Lower leg skin (tissue), 3 donors: ENCODE measurements at regions not wholly inside any gene's neighbourhood (a gene's known extent, or its start where the extent isn't known, plus 50 kb on each side); places are given as distances from the start of the nearest gene placed in this dataset.

ENCODE experiments used
- POLR2A ChIP-seq, 2 donors: fragments of 450-650 bp; IDR thresholded peaks; one replicate each; pipeline ENCODE4 v1.6.1; 2016 to 2017; ENCODE audit warnings: antibody characterized with exemption in 2 of 2, mild to moderate bottlenecking in 1 of 2, moderate library complexity in 1 of 2
- TF ChIP-seq, protein P1 (sequence below), 3 donors: fragments of 450-650 bp; IDR thresholded peaks; one replicate each; pipeline ENCODE4 v1.5.1; 2016; ENCODE audit warnings: antibody characterized with exemption in 3 of 3, mild to moderate bottlenecking in 3 of 3, moderate library complexity in 2 of 3

DNA sequence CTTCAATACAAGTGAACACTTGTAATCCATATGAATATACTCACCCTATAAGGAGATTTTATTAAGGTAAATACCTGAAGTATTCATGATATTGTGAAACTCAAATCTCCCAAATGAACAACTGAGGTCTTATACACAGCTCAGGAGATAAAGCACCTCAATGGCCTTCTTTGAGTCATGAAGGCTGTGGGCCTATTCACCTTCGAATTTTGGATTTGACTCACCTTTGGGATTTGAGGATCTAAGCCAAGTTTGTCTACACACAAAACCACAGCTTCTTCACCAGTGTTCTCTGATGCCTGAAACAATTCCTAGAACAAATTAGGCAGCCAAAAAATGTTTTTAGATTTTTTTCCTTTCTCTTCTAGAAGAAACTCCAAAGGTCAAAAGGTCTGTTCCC lies 194.1 kb downstream of the NUAK1 start:
- TF ChIP-seq, protein P1, sequence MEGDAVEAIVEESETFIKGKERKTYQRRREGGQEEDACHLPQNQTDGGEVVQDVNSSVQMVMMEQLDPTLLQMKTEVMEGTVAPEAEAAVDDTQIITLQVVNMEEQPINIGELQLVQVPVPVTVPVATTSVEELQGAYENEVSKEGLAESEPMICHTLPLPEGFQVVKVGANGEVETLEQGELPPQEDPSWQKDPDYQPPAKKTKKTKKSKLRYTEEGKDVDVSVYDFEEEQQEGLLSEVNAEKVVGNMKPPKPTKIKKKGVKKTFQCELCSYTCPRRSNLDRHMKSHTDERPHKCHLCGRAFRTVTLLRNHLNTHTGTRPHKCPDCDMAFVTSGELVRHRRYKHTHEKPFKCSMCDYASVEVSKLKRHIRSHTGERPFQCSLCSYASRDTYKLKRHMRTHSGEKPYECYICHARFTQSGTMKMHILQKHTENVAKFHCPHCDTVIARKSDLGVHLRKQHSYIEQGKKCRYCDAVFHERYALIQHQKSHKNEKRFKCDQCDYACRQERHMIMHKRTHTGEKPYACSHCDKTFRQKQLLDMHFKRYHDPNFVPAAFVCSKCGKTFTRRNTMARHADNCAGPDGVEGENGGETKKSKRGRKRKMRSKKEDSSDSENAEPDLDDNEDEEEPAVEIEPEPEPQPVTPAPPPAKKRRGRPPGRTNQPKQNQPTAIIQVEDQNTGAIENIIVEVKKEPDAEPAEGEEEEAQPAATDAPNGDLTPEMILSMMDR (IDR thresholded peaks at IDR 0.05), result no peak
- no peak for TF ChIP-seq POLR2A (IDR thresholded peaks at IDR 0.05)
